ENCODE measurements at regions not wholly inside any gene's neighbourhood (a gene's known extent, or its start where the extent isn't known, plus 50 kb on each side); places are given as distances from the start of the nearest gene placed in this dataset.

- WGBS, 2 donors = 76 to 89% methylated on average over 1 of the region's 1 CpG
Observed at GRCh38 chr2:149814049-149814448, 226.5 kb upstream of the MMADHC start.

DNA sequence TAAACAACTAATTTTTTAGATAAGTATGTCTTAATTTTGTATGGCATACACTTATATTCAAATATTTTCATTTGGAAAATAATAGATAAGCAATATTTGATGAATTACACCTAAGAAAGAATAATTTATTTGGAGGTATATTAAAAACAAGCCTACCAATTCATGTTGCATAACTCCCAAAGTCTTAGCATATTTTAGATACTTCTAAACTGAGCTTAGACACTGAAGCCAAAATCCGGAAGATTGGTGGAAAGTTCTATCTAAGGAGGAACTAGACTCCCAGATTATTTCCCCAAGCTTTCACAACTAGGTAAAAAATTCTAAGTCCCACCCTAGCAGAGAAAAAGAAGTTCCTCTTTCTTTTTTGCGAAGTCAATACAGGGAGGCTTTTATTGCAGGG is 221.0 kb upstream of the MMADHC start:
- 68 to 76% methylated on average over 2 of the region's 2 CpGs for WGBS, 2 donors
- H3K36me3 ChIP-seq (ENCODE audit: low read depth, missing control alignments) = no peaks in the 10 kb centered on the region
- no peaks in the 10 kb centered on the region for H3K27me3 ChIP-seq
- no peaks in the 10 kb centered on the region for H3K4me1 ChIP-seq
- intact Hi-C loops (cut with DNase I; ENCODE audit: low total_unique reads) = loop anchor here (10.0 kb wide), 1 partner anchor 676 kb away; the partner anchor contains the start of gene RND3
- DNase-seq = no peak
- H3K9me3 ChIP-seq = no peaks in the 10 kb centered on the region
- TF ChIP-seq POLR2A (IDR thresholded peaks at IDR 0.05) = no peak
- TF ChIP-seq CTCF (IDR thresholded peaks at IDR 0.05) = no peak
- H3K4me3 ChIP-seq = no peak overlapping the region
- no peak overlapping the region for H3K27ac ChIP-seq

More at GRCh38 chr2:149814049-149814448, 226.5 kb upstream of the MMADHC start:
- no peak overlapping the region for H3K27ac ChIP-seq
- TF ChIP-seq POLR2A (IDR thresholded peaks at IDR 0.05) = no peak
- no peak for TF ChIP-seq CTCF (IDR thresholded peaks at IDR 0.05)
- H3K9me3 ChIP-seq = no peaks in the 10 kb centered on the region
- DNase-seq = no peak
- H3K27me3 ChIP-seq = no peaks in the 10 kb centered on the region
- H3K36me3 ChIP-seq (ENCODE audit: low read depth, missing control alignments) = no peaks in the 10 kb centered on the region
- intact Hi-C loops (cut with DNase I; ENCODE audit: low total_unique reads) = no loop called here
- H3K4me1 ChIP-seq = no peaks in the 10 kb centered on the region
- H3K4me3 ChIP-seq = no peak overlapping the region

DNA sequence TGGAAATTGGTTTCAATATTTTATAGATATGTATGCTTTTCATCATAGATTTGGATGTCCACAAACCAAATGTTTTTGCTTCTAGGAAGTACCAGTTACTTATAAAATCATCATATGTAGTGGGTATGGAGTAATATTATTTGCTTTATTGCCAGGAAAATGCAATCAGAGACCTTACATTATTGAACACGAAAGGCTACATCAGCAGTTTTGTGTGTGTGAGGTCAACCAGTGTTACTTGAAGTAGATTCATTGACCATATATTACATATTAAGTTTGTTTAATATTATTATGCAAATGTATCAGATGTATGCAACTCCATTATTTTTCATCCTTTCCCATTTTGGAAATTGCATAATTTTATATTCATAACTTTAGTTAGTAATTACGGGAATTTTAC is 219.1 kb upstream of the MMADHC start:
- DNase-seq = no peak
- no peak for TF ChIP-seq POLR2A (IDR thresholded peaks at IDR 0.05)
- no peaks in the 10 kb centered on the region for H3K36me3 ChIP-seq (ENCODE audit: low read depth, missing control alignments)
- H3K27ac ChIP-seq = no peak overlapping the region
- no peaks in the 10 kb centered on the region for H3K4me1 ChIP-seq
- no peaks in the 10 kb centered on the region for H3K27me3 ChIP-seq
- intact Hi-C loops (cut with DNase I; ENCODE audit: low total_unique reads) = loop anchor here (10.0 kb wide), 1 partner anchor 678 kb away; the partner anchor contains the start of gene RND3
- 93 to 94% methylated on average over 2 of the region's 2 CpGs for WGBS, 2 donors
- H3K4me3 ChIP-seq = no peak overlapping the region
- no peaks in the 10 kb centered on the region for H3K9me3 ChIP-seq

DNA sequence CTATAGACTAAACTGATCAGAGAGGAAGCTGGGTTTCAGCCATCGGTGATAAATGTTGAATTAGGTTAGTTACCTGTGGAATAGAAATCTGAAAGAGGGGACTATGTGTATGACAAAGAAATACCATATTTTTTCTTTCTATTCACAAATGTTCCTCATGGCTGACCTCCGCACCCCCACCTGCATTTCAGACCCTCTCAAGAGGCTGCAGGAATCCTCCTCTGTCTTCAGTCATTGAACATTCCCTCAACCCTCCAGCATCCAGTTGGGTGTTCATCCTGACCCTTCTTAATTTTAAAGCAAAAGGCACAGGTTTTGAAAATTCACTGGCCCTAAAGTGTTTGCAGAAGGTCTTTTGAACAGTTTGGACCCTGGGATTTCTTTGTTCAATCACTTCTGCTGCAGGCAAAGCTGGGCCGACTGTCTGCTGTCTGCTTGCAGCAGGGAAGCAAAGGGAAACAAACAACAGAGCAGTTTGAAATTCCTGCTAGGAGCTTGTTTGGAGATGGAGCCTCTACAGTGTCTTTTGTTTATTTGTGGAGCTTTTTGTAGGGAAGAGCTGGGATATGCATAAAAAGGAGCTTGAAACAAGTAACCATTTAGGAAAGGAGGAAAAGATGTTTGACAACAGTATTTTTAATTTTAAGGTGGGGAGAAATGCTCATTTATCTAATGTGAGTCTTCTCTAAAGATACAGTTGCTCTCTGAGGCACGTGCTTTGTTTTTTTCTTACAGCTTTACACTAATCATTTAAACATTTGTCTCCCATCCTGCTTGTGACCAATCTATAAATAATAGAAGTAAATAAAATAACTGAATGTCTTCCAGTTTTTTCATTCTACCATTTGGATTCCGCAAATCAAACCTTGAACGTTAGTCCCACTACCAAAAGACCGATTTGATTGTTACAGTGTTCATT is 213.3 kb upstream of the MMADHC start:
- whole genome bisulfite sequencing, 2 donors = 76 to 85% methylated on average over 7 of the region's 7 CpGs
- TF ChIP-seq POLR2A (IDR thresholded peaks at IDR 0.05) (no peak), CTCF (IDR thresholded peaks at IDR 0.05) (no peak)
- no peak overlapping the region for H3K27ac ChIP-seq
- intact Hi-C loops (cut with DNase I; ENCODE audit: low total_unique reads) = loop anchor here (10.0 kb wide), 1 partner anchor 684 kb away; the partner anchor contains the start of gene RND3
- no peak for DNase-seq
- H3K27me3 ChIP-seq = no peaks in the 10 kb centered on the region
- no peak overlapping the region for H3K4me3 ChIP-seq
- H3K9me3 ChIP-seq = no peaks in the 10 kb centered on the region
- no peaks in the 10 kb centered on the region for H3K4me1 ChIP-seq
- no peaks in the 10 kb centered on the region for H3K36me3 ChIP-seq (ENCODE audit: low read depth, missing control alignments)

- H3K4me1 ChIP-seq = no peaks in the 10 kb centered on the region
- TF ChIP-seq CTCF (IDR thresholded peaks at IDR 0.05) (peak in 1 of 3 experiments; percentile 22), POLR2A (IDR thresholded peaks at IDR 0.05) (no peak)
- intact Hi-C loops (cut with DNase I; ENCODE audit: low total_unique reads) = no loop called here
- DNase-seq = peak; percentile 26
- H3K27ac ChIP-seq = no peak overlapping the region
- H3K4me3 ChIP-seq = no peak overlapping the region
- no peaks in the 10 kb centered on the region for H3K27me3 ChIP-seq
- H3K9me3 ChIP-seq = no peaks in the 10 kb centered on the region
- 38 to 40% methylated on average over 6 of the region's 6 CpGs for WGBS, 2 donors
- H3K36me3 ChIP-seq (ENCODE audit: low read depth, missing control alignments) = no peaks in the 10 kb centered on the region
Observed at GRCh38 chr2:149799013-149799705, 211.6 kb upstream of the MMADHC start.
